ENCODE measurements at regions not wholly inside any gene's neighbourhood (a gene's known extent, or its start where the extent isn't known, plus 50 kb on each side); places are given as distances from the start of the nearest gene placed in this dataset.

GRCh38 chr2:147792966-147793617, 51.7 kb upstream of the ACVR2A start:
- no peak for DNase-seq

GRCh38 chr2:147790580-147790979, 54.2 kb upstream of the ACVR2A start:
- DNase-seq: no peak

GRCh38 chr2:147789720-147790119, 55.1 kb upstream of the ACVR2A start:
- no peak for DNase-seq

GRCh38 chr2:147789287-147789686, 55.5 kb upstream of the ACVR2A start:
- no peak for DNase-seq

- no peak for DNase-seq
Observed at GRCh38 chr2:147782141-147782930, 62.5 kb upstream of the ACVR2A start.

- DNase-seq: no peak
Observed at GRCh38 chr2:147779440-147779839, 65.4 kb upstream of the ACVR2A start.

- no peak for DNase-seq
Observed at GRCh38 chr2:147777394-147777793, 67.4 kb upstream of the ACVR2A start.

- DNase-seq: no peak
Observed at GRCh38 chr2:147774805-147775204, 70.0 kb upstream of the ACVR2A start.

- no peak for DNase-seq
Observed at GRCh38 chr2:147773479-147773878, 71.3 kb upstream of the ACVR2A start.

GRCh38 chr2:147772781-147773180, 72.0 kb upstream of the ACVR2A start:
- no peak for DNase-seq

GRCh38 chr2:147763861-147764260, 81.0 kb upstream of the ACVR2A start:
- DNase-seq: no peak

GRCh38 chr2:147760984-147761383, 83.8 kb upstream of the ACVR2A start:
- no peak for DNase-seq

GRCh38 chr2:147759536-147759935, 85.3 kb upstream of the ACVR2A start:
- DNase-seq: no peak

- no peak for DNase-seq
Observed at GRCh38 chr2:147758821-147759220, 86.0 kb upstream of the ACVR2A start.

GRCh38 chr2:147756069-147756468, 88.8 kb upstream of the ACVR2A start:
- no peak for DNase-seq

GRCh38 chr2:147740211-147740927, 104.5 kb upstream of the ACVR2A start:
- DNase-seq: no peak

GRCh38 chr2:147739508-147739907, 105.3 kb upstream of the ACVR2A start:
- DNase-seq: no peak

- DNase-seq: no peak
Observed at GRCh38 chr2:147718831-147719230, 126.0 kb upstream of the ACVR2A start.

- no peak for DNase-seq
Observed at GRCh38 chr2:147716906-147717305, 127.9 kb upstream of the ACVR2A start.

GRCh38 chr2:147715807-147716206, 129.0 kb upstream of the ACVR2A start:
- no peak for DNase-seq

- DNase-seq: no peak
Observed at GRCh38 chr2:147714582-147714981, 130.2 kb upstream of the ACVR2A start.

- DNase-seq: no peak
Observed at GRCh38 chr2:147713349-147713748, 131.5 kb upstream of the ACVR2A start.

- no peak for DNase-seq
Observed at GRCh38 chr2:147712051-147712450, 132.8 kb upstream of the ACVR2A start.

- DNase-seq: no peak
Observed at GRCh38 chr2:147711031-147711430, 133.8 kb upstream of the ACVR2A start.

All from stimulated activated naive CD4-positive, alpha-beta T cell (primary cell).